ENCODE measurements at regions not wholly inside any gene's neighbourhood (a gene's known extent, or its start where the extent isn't known, plus 50 kb on each side); places are given as distances from the start of the nearest gene placed in this dataset.
"Not testable (repeated sequence)": the region's sequence is repeated elsewhere in the genome, so short reads cannot be mapped to it uniquely, and the experiment has no call there.

DNA sequence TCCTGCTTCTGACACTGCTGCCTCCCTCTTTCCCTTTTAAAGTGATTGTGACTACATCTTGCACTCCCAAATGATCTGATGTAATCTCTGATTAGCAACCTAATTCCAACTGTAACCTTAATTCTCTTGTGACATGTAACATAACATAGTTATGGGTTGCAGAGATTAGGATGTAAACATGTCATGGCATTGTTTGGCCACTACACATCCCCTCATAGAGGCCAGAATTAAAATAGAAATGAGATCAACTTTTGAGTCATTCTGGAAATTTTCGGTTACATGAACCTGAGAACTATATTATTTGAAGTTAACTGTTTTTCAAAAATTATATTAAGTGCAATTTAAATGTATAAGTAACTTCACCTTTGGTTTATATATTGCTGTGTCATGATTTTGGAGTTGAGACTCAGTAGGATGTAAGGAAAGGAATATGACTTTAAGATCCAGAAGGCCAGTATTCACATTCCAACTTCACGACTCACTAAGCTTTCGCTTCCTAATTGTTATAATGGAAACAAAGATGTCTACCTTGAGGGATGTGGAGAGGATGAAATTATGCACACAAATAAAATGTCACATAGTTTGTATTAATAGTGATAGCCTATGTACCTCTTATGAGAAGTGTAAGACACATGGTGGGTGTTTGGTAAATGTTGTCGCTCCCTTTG, 611.9 kb upstream of the MAP3K7 start:
- CTCF ChIA-PET = interaction anchor here (0.5 kb wide), 1 partner anchor 743 kb away, joined by 7 read pairs; no protein-coding TSS in a partner anchor
- POLR2A ChIA-PET (ENCODE audit: low non-redundant PET) = no interaction called here
- no peak for TF ChIP-seq CTCF (conservative IDR thresholded peaks at IDR 0.05; ENCODE audit: low read depth)
- H3K27ac ChIP-seq = no peak overlapping the region
- no peak for DNase-seq (ENCODE audit: low spot score)

DNA sequence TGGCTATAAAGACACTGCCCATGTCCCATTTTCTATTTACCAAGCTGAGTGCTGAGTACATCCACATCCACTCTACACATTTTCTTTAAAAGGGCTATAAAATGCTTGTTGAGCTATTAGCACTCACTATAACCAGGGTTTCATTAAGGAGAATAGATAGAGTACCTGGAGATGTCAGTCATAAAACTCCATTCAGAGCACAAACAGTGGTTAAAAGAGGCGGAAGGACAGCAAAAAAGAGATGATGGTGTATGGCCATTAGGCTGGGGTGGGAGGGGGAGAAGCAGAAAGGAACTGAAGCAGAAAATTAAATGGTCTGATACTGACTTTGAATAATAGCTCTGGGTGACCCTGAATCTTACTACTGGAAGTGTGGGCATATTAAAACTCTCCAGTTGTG, 609.9 kb upstream of the MAP3K7 start:
- no peak for DNase-seq (ENCODE audit: low spot score)
- H3K27ac ChIP-seq = no peak overlapping the region
- CTCF ChIA-PET = interaction anchor here (0.5 kb wide), 1 partner anchor 276 kb away, joined by 4 read pairs; no protein-coding TSS in a partner anchor
- TF ChIP-seq CTCF (conservative IDR thresholded peaks at IDR 0.05; ENCODE audit: low read depth) = no peak
- POLR2A ChIA-PET (ENCODE audit: low non-redundant PET) = no interaction called here

DNA sequence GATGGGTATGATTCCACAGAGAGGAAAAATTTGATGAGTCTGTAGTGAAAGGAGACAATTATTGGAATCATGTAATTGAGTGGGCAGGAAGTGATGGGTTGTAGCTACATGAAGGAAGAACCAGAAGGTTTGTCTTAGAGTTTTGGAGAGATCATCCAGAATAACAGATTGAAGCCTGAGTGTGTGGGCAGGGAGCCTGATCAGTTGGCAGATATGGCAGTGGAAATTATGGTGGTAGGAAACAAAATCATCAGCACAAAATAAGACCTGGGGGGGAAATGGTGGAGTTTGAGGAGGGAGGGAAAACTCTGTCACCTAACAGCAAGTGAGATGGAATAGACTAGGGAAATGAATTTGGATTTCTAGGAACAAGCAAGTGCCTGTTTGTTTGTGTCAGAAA, 606.6 kb upstream of the MAP3K7 start:
- POLR2A ChIA-PET (ENCODE audit: low non-redundant PET) = no interaction called here
- no peak overlapping the region for H3K27ac ChIP-seq
- no peak for DNase-seq (ENCODE audit: low spot score)
- no peak for TF ChIP-seq CTCF (conservative IDR thresholded peaks at IDR 0.05; ENCODE audit: low read depth)
- CTCF ChIA-PET = no interaction called here

- CTCF ChIA-PET = interaction anchor here (0.7 kb wide), 1 partner anchor 9 kb away, joined by 3 read pairs; no protein-coding TSS in a partner anchor
- POLR2A ChIA-PET (ENCODE audit: low non-redundant PET); H3K27ac ChIP-seq; DNase-seq (ENCODE audit: low spot score): not testable (repeated sequence)
These were observed 603.2 kb upstream of the MAP3K7 start for GRCh38 chr6:91190041-91190440.

- no peak overlapping the region for H3K27ac ChIP-seq
- TF ChIP-seq CTCF (conservative IDR thresholded peaks at IDR 0.05; ENCODE audit: low read depth) = no peak
- POLR2A ChIA-PET (ENCODE audit: low non-redundant PET) = no interaction called here
- CTCF ChIA-PET = no interaction called here
- no peak for DNase-seq (ENCODE audit: low spot score)
These were observed 598.2 kb upstream of the MAP3K7 start for GRCh38 chr6:91185072-91185471.

- no peak overlapping the region for H3K27ac ChIP-seq
- no peak for TF ChIP-seq CTCF (conservative IDR thresholded peaks at IDR 0.05; ENCODE audit: low read depth)
- ChIA-PET CTCF (no interaction called here), POLR2A (ENCODE audit: low non-redundant PET) (no interaction called here)
- no peak for DNase-seq (ENCODE audit: low spot score)
These were observed 594.5 kb upstream of the MAP3K7 start for GRCh38 chr6:91181416-91181815.

GRCh38 chr6:91173651-91174050, 586.8 kb upstream of the MAP3K7 start:
- ChIA-PET CTCF (no interaction called here), POLR2A (ENCODE audit: low non-redundant PET) (no interaction called here)
- no peak overlapping the region for H3K27ac ChIP-seq
- no peak for TF ChIP-seq CTCF (conservative IDR thresholded peaks at IDR 0.05; ENCODE audit: low read depth)
- DNase-seq (ENCODE audit: low spot score) = no peak
